KMS-11 (cell line): ENCODE measurements at regions not wholly inside any gene's neighbourhood (a gene's known extent, or its start where the extent isn't known, plus 50 kb on each side); places are given as distances from the start of the nearest gene placed in this dataset.

Source experiments
- H2AFZ ChIP-seq: fragments of 200-600 bp; sonication (generic); 2 replicates; pipeline ENCODE4 v1.6.1; 2016; ENCODE audit warnings: antibody characterized with exemption, mixed run types, low read depth
- H3K27ac ChIP-seq: fragments of 200-600 bp; sonication (generic); 2 replicates; pipeline ENCODE4 v1.6.1; 2016; ENCODE audit warnings: mild to moderate bottlenecking, mixed run types
- H3K27me3 ChIP-seq: fragments of 200-600 bp; sonication (generic); 2 replicates; pipeline ENCODE4 v1.6.1; 2017; ENCODE audit warnings: mild to moderate bottlenecking, low read depth, mixed run types, moderate library complexity; ENCODE audit not compliant: insufficient read depth
- H3K36me3 ChIP-seq: fragments of 200-600 bp; sonication (generic); 2 replicates; pipeline ENCODE4 v1.6.1; 2017; ENCODE audit warnings: mild to moderate bottlenecking, mixed run types; ENCODE audit not compliant: insufficient read depth
- H3K4me1 ChIP-seq: fragments of 200-600 bp; sonication (generic); 2 replicates; pipeline ENCODE4 v1.6.1; 2016; ENCODE audit warnings: mild to moderate bottlenecking, low read depth, mixed run types; ENCODE audit not compliant: poor library complexity, severe bottlenecking
- H3K4me2 ChIP-seq: fragments of 200-600 bp; sonication (generic); 2 replicates; pipeline ENCODE4 v1.7.0; 2016; ENCODE audit warnings: mild to moderate bottlenecking, mixed run types
- H3K4me3 ChIP-seq: fragments of 200-600 bp; sonication (generic); IDR thresholded peaks from 2 replicates; pipeline ENCODE4 v1.6.1; 2017; ENCODE audit warnings: low read depth, low read length, mixed read lengths; ENCODE audit not compliant: insufficient read depth
- H3K79me2 ChIP-seq: fragments of 200-600 bp; sonication (generic); 2 replicates; pipeline ENCODE4 v1.6.1; 2016; ENCODE audit warnings: low read depth, mixed run types; ENCODE audit not compliant: insufficient read depth
- H3K9ac ChIP-seq: fragments of 200-600 bp; sonication (generic); 2 replicates; pipeline ENCODE4 v1.6.1; 2016; ENCODE audit warnings: mild to moderate bottlenecking, mixed run types
- H4K20me1 ChIP-seq: fragments of 200-600 bp; sonication (generic); 2 replicates; pipeline ENCODE4 v1.6.1; 2016; ENCODE audit warnings: mild to moderate bottlenecking, mixed run types; ENCODE audit not compliant: insufficient read depth
- CTCF ChIP-seq: fragments of 200-600 bp; sonication (generic); conservative IDR thresholded peaks from 2 replicates; pipeline ENCODE4 v1.6.1; 2017; ENCODE audit warnings: low read depth, mild to moderate bottlenecking, antibody characterized with exemption, low read length, moderate library complexity, mixed read lengths

GRCh38 chr5:92687821-92688722, 892.9 kb downstream of the NR2F1-AS1 start:
- Histone ChIP-seq H3K4me3 (no peak overlapping the region), H3K36me3 (no peaks in the 10 kb centered on the region), H3K9ac (no peak overlapping the region), H3K4me2 (no peak overlapping the region), H3K4me1 (no peaks in the 10 kb centered on the region), H2AFZ (no peak overlapping the region), H3K79me2 (no peaks in the 10 kb centered on the region), H3K27ac (no peak overlapping the region), H4K20me1 (no peaks in the 10 kb centered on the region), H3K27me3 (no peaks in the 10 kb centered on the region)
- TF ChIP-seq CTCF, result no peak

- Histone ChIP-seq H3K4me3 (no peak overlapping the region), H4K20me1 (no peaks in the 10 kb centered on the region), H3K27me3 (no peaks in the 10 kb centered on the region), H3K9ac (no peak overlapping the region), H3K36me3 (no peaks in the 10 kb centered on the region), H3K4me1 (no peaks in the 10 kb centered on the region), H3K27ac (no peak overlapping the region), H3K79me2 (no peaks in the 10 kb centered on the region), H2AFZ (no peak overlapping the region), H3K4me2 (no peak overlapping the region)
- no peak for TF ChIP-seq CTCF
Observed at GRCh38 chr5:92678640-92679039, 902.4 kb downstream of the NR2F1-AS1 start.

- no peak overlapping the region for H3K9ac ChIP-seq
- no peak overlapping the region for H3K4me3 ChIP-seq
- no peak for TF ChIP-seq CTCF
- H2AFZ ChIP-seq, result no peak overlapping the region
- H3K27ac ChIP-seq, result no peak overlapping the region
- H3K4me2 ChIP-seq, result no peak overlapping the region
- no peaks in the 10 kb centered on the region for H3K27me3 ChIP-seq
- H4K20me1 ChIP-seq, result no peaks in the 10 kb centered on the region
- H3K4me1 ChIP-seq, result no peaks in the 10 kb centered on the region
- H3K36me3 ChIP-seq, result no peaks in the 10 kb centered on the region
- H3K79me2 ChIP-seq, result no peaks in the 10 kb centered on the region
Observed at GRCh38 chr5:92676215-92677165, 904.5 kb downstream of the NR2F1-AS1 start.

GRCh38 chr5:92674321-92674720, 906.7 kb downstream of the NR2F1-AS1 start:
- Histone ChIP-seq H3K4me3 (no peak overlapping the region), H3K9ac (no peak overlapping the region), H4K20me1 (no peaks in the 10 kb centered on the region), H3K79me2 (no peaks in the 10 kb centered on the region), H3K27ac (no peak overlapping the region), H3K4me2 (no peak overlapping the region), H2AFZ (no peak overlapping the region), H3K36me3 (no peaks in the 10 kb centered on the region), H3K27me3 (no peaks in the 10 kb centered on the region), H3K4me1 (no peaks in the 10 kb centered on the region)
- TF ChIP-seq CTCF, result no peak
